ENCODE measurements at regions not wholly inside any gene's neighbourhood (a gene's known extent, or its start where the extent isn't known, plus 50 kb on each side); places are given as distances from the start of the nearest gene placed in this dataset.

- TF ChIP-seq, protein P1, sequence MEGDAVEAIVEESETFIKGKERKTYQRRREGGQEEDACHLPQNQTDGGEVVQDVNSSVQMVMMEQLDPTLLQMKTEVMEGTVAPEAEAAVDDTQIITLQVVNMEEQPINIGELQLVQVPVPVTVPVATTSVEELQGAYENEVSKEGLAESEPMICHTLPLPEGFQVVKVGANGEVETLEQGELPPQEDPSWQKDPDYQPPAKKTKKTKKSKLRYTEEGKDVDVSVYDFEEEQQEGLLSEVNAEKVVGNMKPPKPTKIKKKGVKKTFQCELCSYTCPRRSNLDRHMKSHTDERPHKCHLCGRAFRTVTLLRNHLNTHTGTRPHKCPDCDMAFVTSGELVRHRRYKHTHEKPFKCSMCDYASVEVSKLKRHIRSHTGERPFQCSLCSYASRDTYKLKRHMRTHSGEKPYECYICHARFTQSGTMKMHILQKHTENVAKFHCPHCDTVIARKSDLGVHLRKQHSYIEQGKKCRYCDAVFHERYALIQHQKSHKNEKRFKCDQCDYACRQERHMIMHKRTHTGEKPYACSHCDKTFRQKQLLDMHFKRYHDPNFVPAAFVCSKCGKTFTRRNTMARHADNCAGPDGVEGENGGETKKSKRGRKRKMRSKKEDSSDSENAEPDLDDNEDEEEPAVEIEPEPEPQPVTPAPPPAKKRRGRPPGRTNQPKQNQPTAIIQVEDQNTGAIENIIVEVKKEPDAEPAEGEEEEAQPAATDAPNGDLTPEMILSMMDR (IDR thresholded peaks at IDR 0.05) = no peak
- no peak for TF ChIP-seq POLR2AphosphoS5 (IDR thresholded peaks at IDR 0.05)
- no peak for TF ChIP-seq POLR2A (IDR thresholded peaks at IDR 0.05)
- TF ChIP-seq EP300 (IDR thresholded peaks at IDR 0.05; ENCODE audit: low read depth) = no peak
Measured at GRCh38 chr10:2942938-2943337, 124.4 kb upstream of the PFKP start.
